SK-N-SH (cell line): ENCODE measurements at regions not wholly inside any gene's neighbourhood (a gene's known extent, or its start where the extent isn't known, plus 50 kb on each side); places are given as distances from the start of the nearest gene placed in this dataset.

ENCODE experiments used
- CTCF ChIA-PET: fragments of 300-600, 350-600 bp; formaldehyde crosslinking; extraction: SDS; loops from one replicate; lab custom pipeline; 2021; lab: Yijun Ruan, JAX
- POLR2A ChIA-PET: fragments of 350-600 bp; sonication (Branson Sonifier 250); formaldehyde crosslinking; extraction: SDS; loops from one replicate; lab custom pipeline; 2020; ENCODE audit warnings: antibody characterized with exemption, inconsistent platforms; lab: Yijun Ruan, JAX
- DNase-seq: peaks from one replicate; pipeline ENCODE4 v3.0.0; 2012
- H2AFZ ChIP-seq: fragments of 200-600 bp; sonication (generic); 2 replicates; pipeline ENCODE4 v1.8.1; 2016; ENCODE audit warnings: antibody characterized with exemption, mild to moderate bottlenecking, low read depth
- H3F3A ChIP-seq: fragments of 200-600 bp; sonication (generic); replicated peaks from 2 replicates; pipeline ENCODE3; 2016; ENCODE audit warnings: antibody characterized with exemption, mild to moderate bottlenecking; ENCODE audit not compliant: insufficient read depth
- H3K27ac ChIP-seq, 2 experiments: fragments of 200-500 bp in 1 of 2; fragments of 200-600 bp in 1 of 2; sonication (Bioruptor generic) in 1 of 2; sonication (generic), shearing (Covaris generic) in 1 of 2; 2 replicates each; pipeline versions ENCODE4 v1.5.1 to v1.6.1; 2014 to 2016; ENCODE audit warnings: low read depth in 2 of 2, inconsistent platforms in 1 of 2, low read length in 1 of 2, mild to moderate bottlenecking in 1 of 2, mixed read lengths in 1 of 2
- H3K27me3 ChIP-seq: fragments of 200-600 bp; sonication (generic), shearing (Covaris generic); 2 replicates; pipeline ENCODE4 v1.6.1; 2016; ENCODE audit warnings: mixed run types; ENCODE audit not compliant: insufficient read depth
- H3K36me3 ChIP-seq, 2 experiments: fragments of 200-500 bp in 1 of 2; fragments of 200-600 bp in 1 of 2; sonication (Bioruptor generic) in 1 of 2; sonication (generic) in 1 of 2; replicated peaks in 1 of 2; 2 replicates each; pipeline versions ENCODE3 to v1.5.1; 2014 to 2016; ENCODE audit warnings: low read length in 1 of 2, mild to moderate bottlenecking in 1 of 2; ENCODE audit not compliant: insufficient read depth in 2 of 2, control insufficient read depth in 1 of 2
- H3K4me1 ChIP-seq, 2 experiments: fragments of 200-500 bp in 1 of 2; fragments of 200-600 bp in 1 of 2; sonication (Bioruptor generic) in 1 of 2; sonication (generic), shearing (Covaris generic) in 1 of 2; 2 replicates each; pipeline versions ENCODE4 v1.5.1 to v1.6.1; 2014 to 2016; ENCODE audit warnings: low read depth in 1 of 2, low read length in 1 of 2, mixed run types in 1 of 2; ENCODE audit not compliant: insufficient read depth in 2 of 2, control insufficient read depth in 1 of 2
- H3K4me2 ChIP-seq: fragments of 200-600 bp; sonication (generic), shearing (Covaris generic); 2 replicates; pipeline ENCODE4 v1.6.1; 2017; ENCODE audit warnings: mixed run types
- H3K4me3 ChIP-seq, 2 experiments: fragments of 200-500 bp in 1 of 2; fragments of 200-600 bp in 1 of 2; sonication (Bioruptor generic) in 1 of 2; sonication (generic), shearing (Covaris generic) in 1 of 2; 2 replicates each; pipeline versions ENCODE4 v1.5.1 to v1.8.1; 2014 to 2016; ENCODE audit warnings: low read depth in 2 of 2, inconsistent platforms in 1 of 2, low read length in 1 of 2, mild to moderate bottlenecking in 1 of 2, mixed read lengths in 1 of 2, moderate library complexity in 1 of 2
- H3K79me2 ChIP-seq: fragments of 200-600 bp; sonication (generic); 2 replicates; pipeline ENCODE4 v1.8.1; 2017; ENCODE audit warnings: mild to moderate bottlenecking; ENCODE audit not compliant: insufficient read depth
- H3K9ac ChIP-seq: fragments of 200-600 bp; sonication (generic); 2 replicates; pipeline ENCODE4 v1.6.1; 2017; ENCODE audit warnings: mixed run types
- H3K9me2 ChIP-seq: fragments of 200-600 bp; sonication (generic); 2 replicates; pipeline ENCODE4 v1.6.1; 2017; ENCODE audit warnings: mixed run types
- H3K9me3 ChIP-seq: fragments of 200-600 bp; sonication (generic); 2 replicates; pipeline ENCODE4 v1.6.1; 2017; ENCODE audit warnings: mixed run types, mild to moderate bottlenecking, moderate library complexity
- H4K20me1 ChIP-seq: fragments of 200-600 bp; sonication (generic); 2 replicates; pipeline ENCODE4 v1.6.1; 2017; ENCODE audit warnings: mild to moderate bottlenecking, mixed run types; ENCODE audit not compliant: insufficient read depth
- CHD2 ChIP-seq: fragments of 150-350 bp; IDR thresholded peaks from 2 replicates; pipeline ENCODE4 v1.6.1; 2018; ENCODE audit warnings: low read length; ENCODE audit not compliant: partially characterized antibody
- ELF1 ChIP-seq: IDR thresholded peaks from 2 replicates; pipeline ENCODE4 v1.4.0; 2012
- FOSL2 ChIP-seq: IDR thresholded peaks from 2 replicates; pipeline ENCODE4 v1.4.0; 2012; ENCODE audit warnings: low read depth, mild to moderate bottlenecking, moderate library complexity, borderline replicate concordance
- JUND ChIP-seq: IDR thresholded peaks from 2 replicates; pipeline ENCODE4 v1.4.0; 2012
- MXI1 ChIP-seq: IDR thresholded peaks from 2 replicates; pipeline ENCODE4 v1.6.1; 2012; ENCODE audit warnings: mild to moderate bottlenecking, low read depth, low read length, improper control_type of control experiment
- NFIC ChIP-seq: IDR thresholded peaks from 2 replicates; pipeline ENCODE4 v1.4.0; 2012; ENCODE audit warnings: borderline replicate concordance
- NRF1 ChIP-seq: IDR thresholded peaks from 2 replicates; pipeline ENCODE4 v1.6.1; 2012; ENCODE audit warnings: low read depth, mild to moderate bottlenecking, low read length
- POLR2AphosphoS5 ChIP-seq: IDR thresholded peaks from 2 replicates; pipeline ENCODE4 v1.6.1; 2012; ENCODE audit warnings: low read depth, low read length
- RCOR1 ChIP-seq: fragments of 150-350 bp; IDR thresholded peaks from 2 replicates; pipeline ENCODE4 v1.6.1; 2017; ENCODE audit warnings: antibody characterized with exemption, low read length
- RXRA ChIP-seq: IDR thresholded peaks from 2 replicates; pipeline ENCODE4 v1.4.0; 2012; ENCODE audit warnings: low read depth, mild to moderate bottlenecking, borderline replicate concordance
- SIN3A ChIP-seq: IDR thresholded peaks from 2 replicates; pipeline ENCODE4 v1.6.1; 2012; ENCODE audit warnings: low read depth, mild to moderate bottlenecking, low read length, moderate library complexity, borderline replicate concordance
- TAF1 ChIP-seq: IDR thresholded peaks from 2 replicates; pipeline ENCODE4 v1.6.1; 2012; ENCODE audit warnings: low read depth, mild to moderate bottlenecking, low read length, moderate library complexity, borderline replicate concordance
- USF2 ChIP-seq: fragments of 150-350 bp; IDR thresholded peaks from 2 replicates; pipeline ENCODE4 v1.6.1; 2017; ENCODE audit warnings: antibody characterized with exemption, low read length, low read depth, borderline replicate concordance
- WGBS: methylation state at CpG from one replicate; pipeline ENCODE4 v1.1.6; 2017; ENCODE audit warnings: low lambda C conversion rate; 5-methylcytosine and 5-hydroxymethylcytosine counted together
- TF ChIP-seq, protein P1 (sequence below): fragments of 200-600 bp; sonication (generic); IDR thresholded peaks from 2 replicates; pipeline ENCODE4 v1.6.1; 2017; ENCODE audit warnings: antibody characterized with exemption, mild to moderate bottlenecking, moderate library complexity
- TF ChIP-seq, protein P2 (sequence below): IDR thresholded peaks from 2 replicates; pipeline ENCODE4 v1.4.0; 2012; ENCODE audit warnings: low read depth

GRCh38 chr22:25366408-25366807 lies 147.0 kb downstream of the CRYBB2 start:
- POLR2A ChIA-PET: no interaction called here
- Histone ChIP-seq H3K9me2 (no peaks in the 10 kb centered on the region), H3F3A (no peaks in the 10 kb centered on the region), H4K20me1 (no peaks in the 10 kb centered on the region), H3K4me3 (no peak overlapping the region), H3K4me1 (no peaks in the 10 kb centered on the region; a peak in 1 of 4 replicates), H3K79me2 (no peaks in the 10 kb centered on the region), H3K9me3 (no peaks in the 10 kb centered on the region), H3K36me3 (no peaks in the 10 kb centered on the region), H3K27me3 (no peaks in the 10 kb centered on the region)
- no CpG with 5 or more reads among the region's 10 CpGs for WGBS
- TF ChIP-seq RCOR1: no peak
- TF ChIP-seq, protein P1, sequence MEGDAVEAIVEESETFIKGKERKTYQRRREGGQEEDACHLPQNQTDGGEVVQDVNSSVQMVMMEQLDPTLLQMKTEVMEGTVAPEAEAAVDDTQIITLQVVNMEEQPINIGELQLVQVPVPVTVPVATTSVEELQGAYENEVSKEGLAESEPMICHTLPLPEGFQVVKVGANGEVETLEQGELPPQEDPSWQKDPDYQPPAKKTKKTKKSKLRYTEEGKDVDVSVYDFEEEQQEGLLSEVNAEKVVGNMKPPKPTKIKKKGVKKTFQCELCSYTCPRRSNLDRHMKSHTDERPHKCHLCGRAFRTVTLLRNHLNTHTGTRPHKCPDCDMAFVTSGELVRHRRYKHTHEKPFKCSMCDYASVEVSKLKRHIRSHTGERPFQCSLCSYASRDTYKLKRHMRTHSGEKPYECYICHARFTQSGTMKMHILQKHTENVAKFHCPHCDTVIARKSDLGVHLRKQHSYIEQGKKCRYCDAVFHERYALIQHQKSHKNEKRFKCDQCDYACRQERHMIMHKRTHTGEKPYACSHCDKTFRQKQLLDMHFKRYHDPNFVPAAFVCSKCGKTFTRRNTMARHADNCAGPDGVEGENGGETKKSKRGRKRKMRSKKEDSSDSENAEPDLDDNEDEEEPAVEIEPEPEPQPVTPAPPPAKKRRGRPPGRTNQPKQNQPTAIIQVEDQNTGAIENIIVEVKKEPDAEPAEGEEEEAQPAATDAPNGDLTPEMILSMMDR: no peak
- TF ChIP-seq, all 33 proteins: peak for 0
- no peak for DNase-seq
- Histone ChIP-seq H2AFZ (no peak overlapping the region), H3K9ac (no peak overlapping the region), H3K27ac (no peak overlapping the region), H3K4me2 (no peak overlapping the region)
- CTCF ChIA-PET: interaction anchor here (2.5 kb wide), 1 partner anchor 55 kb away, joined by 6 read pairs; no protein-coding TSS in a partner anchor

- Histone ChIP-seq H3K4me1 (no peaks in the 10 kb centered on the region; a peak in 1 of 4 replicates), H3K9ac (no peak overlapping the region), H4K20me1 (no peaks in the 10 kb centered on the region), H3K36me3 (no peaks in the 10 kb centered on the region), H3K4me3 (no peak overlapping the region), H3F3A (no peaks in the 10 kb centered on the region), H3K27me3 (no peaks in the 10 kb centered on the region), H3K79me2 (no peaks in the 10 kb centered on the region), H3K27ac (no peak overlapping the region), H2AFZ (no peak overlapping the region), H3K9me3 (no peaks in the 10 kb centered on the region), H3K9me2 (no peaks in the 10 kb centered on the region), H3K4me2 (no peak overlapping the region)
- CTCF ChIA-PET: interaction anchor here (2.5 kb wide), 1 partner anchor 55 kb away, joined by 6 read pairs; no protein-coding TSS in a partner anchor
- POLR2A ChIA-PET: no interaction called here
- TF ChIP-seq TAF1 (no peak), CHD2 (no peak), NRF1 (no peak), RXRA (no peak), POLR2AphosphoS5 (no peak), MXI1 (no peak), NFIC (no peak), FOSL2 (no peak), USF2 (no peak), RCOR1 (no peak), SIN3A (no peak), JUND (no peak), ELF1 (no peak)
- TF ChIP-seq, protein P2, sequence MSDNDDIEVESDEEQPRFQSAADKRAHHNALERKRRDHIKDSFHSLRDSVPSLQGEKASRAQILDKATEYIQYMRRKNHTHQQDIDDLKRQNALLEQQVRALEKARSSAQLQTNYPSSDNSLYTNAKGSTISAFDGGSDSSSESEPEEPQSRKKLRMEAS: no peak
- no peak for DNase-seq
- over 99% methylated on average over 14 of the region's 20 CpGs for WGBS
Observed at GRCh38 chr22:25366876-25367466, 147.5 kb downstream of the CRYBB2 start.
